ENCODE measurements at regions not wholly inside any gene's neighbourhood (a gene's known extent, or its start where the extent isn't known, plus 50 kb on each side); places are given as distances from the start of the nearest gene placed in this dataset.
"Not testable (repeated sequence)": the region's sequence is repeated elsewhere in the genome, so short reads cannot be mapped to it uniquely, and the experiment has no call there.

DNA sequence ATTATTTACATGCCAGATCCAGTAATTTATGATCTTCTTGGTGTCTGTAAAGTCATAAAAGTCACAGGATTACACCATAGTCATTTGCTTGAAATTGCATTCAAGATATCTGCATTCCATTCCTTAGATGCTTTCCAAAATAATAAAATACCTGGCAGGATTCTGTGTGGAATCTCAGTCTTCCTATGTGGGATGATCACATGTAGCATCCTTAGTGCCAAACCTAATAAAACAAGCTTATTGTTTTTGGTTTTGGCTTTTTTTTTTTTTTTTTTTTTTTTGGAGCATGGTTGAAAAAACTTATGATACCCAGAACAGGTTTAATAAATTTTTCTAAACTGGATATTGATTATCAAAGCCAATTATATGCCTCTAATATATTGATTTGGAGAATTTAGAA, 74.2 kb upstream of the PLGLB1 start:
- TF ChIP-seq, protein P1, sequence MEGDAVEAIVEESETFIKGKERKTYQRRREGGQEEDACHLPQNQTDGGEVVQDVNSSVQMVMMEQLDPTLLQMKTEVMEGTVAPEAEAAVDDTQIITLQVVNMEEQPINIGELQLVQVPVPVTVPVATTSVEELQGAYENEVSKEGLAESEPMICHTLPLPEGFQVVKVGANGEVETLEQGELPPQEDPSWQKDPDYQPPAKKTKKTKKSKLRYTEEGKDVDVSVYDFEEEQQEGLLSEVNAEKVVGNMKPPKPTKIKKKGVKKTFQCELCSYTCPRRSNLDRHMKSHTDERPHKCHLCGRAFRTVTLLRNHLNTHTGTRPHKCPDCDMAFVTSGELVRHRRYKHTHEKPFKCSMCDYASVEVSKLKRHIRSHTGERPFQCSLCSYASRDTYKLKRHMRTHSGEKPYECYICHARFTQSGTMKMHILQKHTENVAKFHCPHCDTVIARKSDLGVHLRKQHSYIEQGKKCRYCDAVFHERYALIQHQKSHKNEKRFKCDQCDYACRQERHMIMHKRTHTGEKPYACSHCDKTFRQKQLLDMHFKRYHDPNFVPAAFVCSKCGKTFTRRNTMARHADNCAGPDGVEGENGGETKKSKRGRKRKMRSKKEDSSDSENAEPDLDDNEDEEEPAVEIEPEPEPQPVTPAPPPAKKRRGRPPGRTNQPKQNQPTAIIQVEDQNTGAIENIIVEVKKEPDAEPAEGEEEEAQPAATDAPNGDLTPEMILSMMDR (IDR thresholded peaks at IDR 0.05), result not testable (repeated sequence)
- not testable (repeated sequence) for TF ChIP-seq POLR2AphosphoS5 (IDR thresholded peaks at IDR 0.05; ENCODE audit: insufficient read depth in 1 of 2, low read depth in 1 of 2)
